ENCODE measurements at regions not wholly inside any gene's neighbourhood (a gene's known extent, or its start where the extent isn't known, plus 50 kb on each side); places are given as distances from the start of the nearest gene placed in this dataset.

DNA sequence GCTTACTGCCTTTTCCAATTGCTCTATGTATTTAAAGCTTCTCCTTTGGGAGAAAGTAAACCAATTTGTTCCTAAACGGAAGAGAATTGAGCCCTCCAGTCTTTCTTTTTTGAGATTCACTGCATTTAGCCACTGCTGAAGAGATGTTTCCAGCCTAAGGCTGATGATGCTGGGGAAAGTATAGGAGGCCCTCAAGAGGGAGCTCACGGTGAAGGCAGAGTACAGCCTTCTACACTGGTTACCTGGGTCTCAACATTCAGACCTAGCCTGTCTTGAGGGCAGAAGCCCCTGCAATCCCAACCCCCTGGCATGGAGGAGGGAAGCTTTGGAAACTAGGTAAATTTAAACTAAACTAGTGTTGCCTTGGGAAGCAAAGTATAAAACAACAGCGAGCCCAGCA lies 316.7 kb upstream of the TPK1 start:
- TF ChIP-seq, protein P1, sequence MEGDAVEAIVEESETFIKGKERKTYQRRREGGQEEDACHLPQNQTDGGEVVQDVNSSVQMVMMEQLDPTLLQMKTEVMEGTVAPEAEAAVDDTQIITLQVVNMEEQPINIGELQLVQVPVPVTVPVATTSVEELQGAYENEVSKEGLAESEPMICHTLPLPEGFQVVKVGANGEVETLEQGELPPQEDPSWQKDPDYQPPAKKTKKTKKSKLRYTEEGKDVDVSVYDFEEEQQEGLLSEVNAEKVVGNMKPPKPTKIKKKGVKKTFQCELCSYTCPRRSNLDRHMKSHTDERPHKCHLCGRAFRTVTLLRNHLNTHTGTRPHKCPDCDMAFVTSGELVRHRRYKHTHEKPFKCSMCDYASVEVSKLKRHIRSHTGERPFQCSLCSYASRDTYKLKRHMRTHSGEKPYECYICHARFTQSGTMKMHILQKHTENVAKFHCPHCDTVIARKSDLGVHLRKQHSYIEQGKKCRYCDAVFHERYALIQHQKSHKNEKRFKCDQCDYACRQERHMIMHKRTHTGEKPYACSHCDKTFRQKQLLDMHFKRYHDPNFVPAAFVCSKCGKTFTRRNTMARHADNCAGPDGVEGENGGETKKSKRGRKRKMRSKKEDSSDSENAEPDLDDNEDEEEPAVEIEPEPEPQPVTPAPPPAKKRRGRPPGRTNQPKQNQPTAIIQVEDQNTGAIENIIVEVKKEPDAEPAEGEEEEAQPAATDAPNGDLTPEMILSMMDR (IDR thresholded peaks at IDR 0.05), result no peak
- no peak for TF ChIP-seq POLR2A (IDR thresholded peaks at IDR 0.05)
